H7 (cell line): ENCODE measurements at regions not wholly inside any gene's neighbourhood (a gene's known extent, or its start where the extent isn't known, plus 50 kb on each side); places are given as distances from the start of the nearest gene placed in this dataset.

Source experiments
- DNase-seq: peaks from one replicate; pipeline ENCODE4 v3.0.0; 2012
- H3K27me3 ChIP-seq: 2 replicates; pipeline ENCODE4 v1.6.0; 2011; ENCODE audit warnings: mild to moderate bottlenecking, low read length; ENCODE audit not compliant: control insufficient read depth, insufficient read depth
- H3K36me3 ChIP-seq: replicated peaks from 2 replicates; pipeline ENCODE4 v1.5.1; 2011; ENCODE audit warnings: low read length; ENCODE audit not compliant: control insufficient read depth, insufficient read depth
- H3K4me3 ChIP-seq: 2 replicates; pipeline ENCODE4 v1.5.1; 2011; ENCODE audit warnings: low read depth, mild to moderate bottlenecking, control low read depth, low read length, moderate library complexity; ENCODE audit not compliant: insufficient read depth

DNA sequence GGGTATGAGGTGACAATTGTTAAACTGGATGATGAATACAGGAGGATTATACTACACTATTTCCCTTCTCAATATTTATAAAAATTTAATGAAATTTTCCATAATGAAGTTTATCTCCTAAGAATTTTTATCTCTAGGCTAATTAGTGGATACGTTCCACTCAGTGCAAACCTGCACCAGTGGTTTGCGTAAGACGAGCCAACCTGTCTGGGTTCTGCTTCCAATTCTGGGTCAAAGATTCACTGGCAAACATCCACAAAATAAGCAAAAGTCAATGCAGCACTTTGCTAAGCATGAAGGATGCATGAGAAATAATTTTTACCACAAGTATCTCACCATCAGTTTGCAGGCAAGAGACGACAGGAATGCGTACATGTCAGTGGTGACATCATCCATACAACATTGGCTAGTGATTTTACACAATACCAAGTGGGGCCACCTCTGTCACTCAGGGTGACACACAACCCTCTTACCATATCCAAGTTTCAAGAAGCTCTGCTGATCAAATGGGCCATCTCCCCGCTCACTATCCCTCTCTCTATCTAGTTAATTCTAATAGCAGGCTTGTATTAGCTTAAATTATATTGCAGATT is 51.7 kb downstream of the FAM50B start:
- DNase-seq: no peak
- H3K4me3 ChIP-seq: no peak overlapping the region
- no peaks in the 10 kb centered on the region for H3K27me3 ChIP-seq
- H3K36me3 ChIP-seq: no peaks in the 10 kb centered on the region

DNA sequence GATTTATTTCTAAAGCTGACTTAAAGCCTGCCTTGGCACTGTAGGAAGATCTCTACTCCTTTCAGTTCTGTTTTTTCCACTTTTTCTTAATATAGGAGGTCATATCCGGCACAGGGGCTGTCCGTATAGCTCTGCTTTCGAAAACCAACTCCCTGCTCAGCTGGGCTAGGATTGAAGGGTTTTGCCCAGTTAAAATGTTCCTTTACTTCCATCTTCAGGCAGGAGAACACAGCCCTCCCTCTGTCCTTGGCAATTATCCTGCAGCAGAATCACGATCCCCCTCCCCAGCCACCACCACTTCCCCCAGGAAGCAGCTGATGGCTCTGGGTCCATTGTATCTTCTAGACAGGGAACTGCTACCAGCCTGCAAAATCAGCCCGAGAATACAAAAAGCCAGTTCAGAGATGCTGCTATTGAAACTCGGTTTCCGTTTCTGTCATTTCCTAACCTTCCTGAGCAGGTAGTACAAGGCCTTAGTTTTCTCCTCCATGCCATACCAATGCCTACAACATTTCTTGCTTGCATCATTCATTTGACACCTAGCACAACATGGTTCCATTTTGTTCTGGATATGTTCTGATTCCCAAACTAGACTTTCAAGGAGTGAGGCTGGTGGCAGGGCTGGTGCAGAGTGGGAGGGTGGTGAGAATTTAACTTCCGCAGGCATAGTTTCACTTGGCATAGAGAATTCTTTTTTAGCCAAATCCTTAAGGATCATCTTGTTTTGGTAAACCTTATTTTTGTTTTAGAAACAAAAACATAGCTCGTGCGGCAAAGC is 53.9 kb downstream of the FAM50B start:
- no peaks in the 10 kb centered on the region for H3K36me3 ChIP-seq
- no peaks in the 10 kb centered on the region for H3K27me3 ChIP-seq
- no peak overlapping the region for H3K4me3 ChIP-seq
- DNase-seq: no peak

DNA sequence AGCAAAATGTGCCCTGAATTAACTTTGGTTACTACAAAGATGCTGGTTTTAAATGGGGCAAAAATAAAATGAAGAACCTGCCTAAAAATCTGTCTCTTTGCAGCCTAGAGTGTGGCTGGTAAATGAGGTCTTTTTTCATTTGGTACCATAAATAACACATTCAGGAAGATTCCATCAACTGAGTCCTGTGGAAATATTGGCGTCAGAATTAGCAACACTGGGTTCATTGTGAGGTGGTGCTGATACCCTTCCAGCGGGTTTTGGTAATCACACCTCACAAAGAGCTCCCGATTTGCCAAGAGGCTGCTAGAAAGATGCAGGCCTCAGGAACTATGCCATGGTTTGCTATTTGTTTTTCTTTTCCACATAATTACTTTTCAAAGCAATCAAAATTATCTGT is 55.3 kb downstream of the FAM50B start:
- no peaks in the 10 kb centered on the region for H3K36me3 ChIP-seq
- DNase-seq: no peak
- no peaks in the 10 kb centered on the region for H3K27me3 ChIP-seq
- H3K4me3 ChIP-seq: no peak overlapping the region

DNA sequence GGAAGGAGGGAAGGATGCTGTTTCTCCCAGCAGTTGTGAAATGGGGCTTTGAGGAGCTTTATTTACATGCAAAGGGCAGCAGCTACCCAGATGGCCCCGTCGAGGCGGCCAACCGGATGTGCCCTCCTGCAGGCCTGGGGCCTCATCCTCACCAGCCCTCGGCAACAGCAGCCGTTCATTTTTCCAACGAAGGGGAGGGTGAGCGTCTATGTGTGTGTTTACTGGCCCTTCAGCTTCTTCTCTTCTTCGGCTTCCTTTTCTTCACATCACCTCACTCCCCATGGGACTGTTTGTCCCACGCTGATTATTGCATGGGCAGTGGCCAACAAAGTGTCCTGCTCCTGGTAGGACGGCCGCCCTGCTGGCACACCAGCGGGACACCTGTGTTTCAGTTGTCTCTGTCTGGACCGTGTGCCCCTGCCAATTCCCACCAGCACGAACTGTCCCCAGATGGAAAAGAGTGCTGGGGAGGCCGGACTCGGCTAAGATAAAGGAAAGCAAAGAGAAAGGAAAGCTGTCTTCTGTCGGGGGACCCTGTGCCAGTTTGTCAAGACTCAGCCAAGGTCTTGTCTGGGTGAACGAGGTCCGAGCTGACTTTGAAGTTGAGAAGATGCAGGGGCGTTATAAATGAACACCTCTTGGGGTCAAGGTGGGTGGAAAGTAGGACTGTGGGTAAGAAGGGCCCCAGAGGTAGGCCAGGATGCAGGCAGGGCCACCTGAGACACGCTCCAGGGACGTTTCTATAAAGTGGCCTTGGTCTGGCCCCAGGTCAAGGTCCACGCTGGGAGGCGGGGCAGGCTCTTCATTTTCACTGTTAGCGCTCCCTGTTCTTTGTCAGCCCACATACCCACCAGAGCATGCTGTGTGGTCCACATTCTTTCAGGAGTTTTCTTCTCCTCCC is 57.0 kb downstream of the FAM50B start:
- no peak overlapping the region for H3K4me3 ChIP-seq
- H3K27me3 ChIP-seq: no peaks in the 10 kb centered on the region; the same call in 1 of the 2 replicates
- peak; percentile 68 for DNase-seq

DNA sequence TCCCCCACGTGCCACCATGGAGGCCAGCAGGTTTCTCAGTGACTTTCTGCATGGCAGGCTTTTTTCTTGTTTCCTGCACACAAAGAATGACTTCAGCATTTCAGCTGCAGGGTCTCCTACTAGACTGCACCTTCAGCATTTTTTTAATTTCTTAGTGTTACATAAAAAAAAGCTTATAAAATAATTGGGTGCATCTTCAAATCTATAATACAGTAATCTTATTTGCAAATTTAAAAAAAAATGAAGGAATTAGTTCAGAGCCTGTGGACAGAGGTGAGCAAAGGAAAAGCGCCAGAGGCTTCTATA is 57.6 kb downstream of the FAM50B start:
- H3K27me3 ChIP-seq: no peaks in the 10 kb centered on the region; the same call in 1 of the 2 replicates
- H3K36me3 ChIP-seq: no peaks in the 10 kb centered on the region
- no peak overlapping the region for H3K4me3 ChIP-seq
- DNase-seq: no peak

More for the DNA sequence above, 57.0 kb downstream of the FAM50B start:
- H3K36me3 ChIP-seq: no peaks in the 10 kb centered on the region

DNA sequence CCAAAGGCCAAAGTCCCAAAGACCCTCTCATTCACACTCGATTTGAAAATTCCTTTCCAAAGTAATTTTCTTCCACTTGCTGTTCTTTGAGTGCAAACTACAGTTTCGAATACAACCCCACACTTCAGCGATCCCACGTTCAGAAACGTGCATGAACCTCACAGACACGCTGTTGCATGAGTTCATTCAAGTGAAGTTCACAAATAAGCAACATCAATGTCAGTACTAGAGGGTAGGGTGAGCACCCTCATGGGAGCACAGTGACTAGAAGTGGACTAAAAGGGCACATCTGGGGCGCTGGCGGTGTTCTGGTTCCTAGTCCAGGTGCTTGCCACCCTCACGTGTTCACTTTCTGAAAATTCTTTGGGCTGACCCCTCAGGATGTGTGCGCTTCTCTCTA is 59.0 kb downstream of the FAM50B start:
- no peaks in the 10 kb centered on the region for H3K36me3 ChIP-seq
- no peaks in the 10 kb centered on the region; the same call in 1 of the 2 replicates for H3K27me3 ChIP-seq
- DNase-seq: no peak
- no peak overlapping the region for H3K4me3 ChIP-seq

DNA sequence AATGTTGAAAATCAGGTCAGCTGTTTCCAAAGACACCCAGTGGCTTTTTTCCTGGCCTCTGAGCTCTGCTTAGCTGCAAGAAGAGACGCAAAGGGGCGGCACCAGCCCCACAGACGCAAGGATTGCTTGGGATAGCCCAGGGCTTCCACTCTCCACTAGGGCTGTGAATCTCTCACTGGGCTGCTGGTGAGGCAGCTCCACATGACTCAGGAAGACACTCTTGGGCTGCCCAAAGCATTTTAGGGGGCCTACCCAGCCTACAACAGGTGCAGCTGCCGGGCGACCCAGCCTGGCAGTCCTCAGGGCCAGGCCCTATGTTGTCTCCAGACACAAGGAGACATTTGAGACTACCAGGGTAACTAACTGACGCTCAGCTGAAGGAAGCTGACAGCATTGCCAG is 59.8 kb downstream of the FAM50B start:
- H3K27me3 ChIP-seq: no peaks in the 10 kb centered on the region; the same call in 1 of the 2 replicates
- H3K36me3 ChIP-seq: no peaks in the 10 kb centered on the region
- H3K4me3 ChIP-seq: no peak overlapping the region
- DNase-seq: no peak

DNA sequence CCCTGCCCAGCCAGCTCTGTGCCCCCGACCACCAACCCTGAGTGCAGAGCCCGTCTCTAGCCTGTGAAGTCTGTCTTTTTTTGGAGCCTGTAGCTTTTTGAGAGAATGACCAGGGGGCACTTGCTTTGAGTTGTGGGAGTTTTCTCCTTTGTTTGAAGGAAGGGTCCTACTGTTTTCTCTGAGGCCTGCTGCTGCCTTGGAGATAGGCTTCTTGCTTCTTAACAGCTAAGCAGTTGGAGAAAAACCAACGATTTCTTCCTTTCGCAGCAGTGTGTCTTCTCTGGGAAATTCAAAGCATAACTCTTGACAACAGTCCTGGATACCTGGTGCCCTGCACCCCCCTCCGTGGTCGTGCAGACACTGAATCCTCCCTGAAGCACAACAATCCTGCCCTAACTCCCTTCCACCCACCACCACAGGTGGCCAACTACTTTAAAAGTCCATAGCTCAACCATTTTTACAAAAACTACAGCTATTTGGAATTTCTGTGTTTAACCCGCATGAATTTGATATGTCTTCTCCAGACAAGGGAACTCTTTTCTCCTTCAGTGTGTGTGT is 61.0 kb downstream of the FAM50B start:
- no peak for DNase-seq
- H3K4me3 ChIP-seq: no peak overlapping the region
- no peaks in the 10 kb centered on the region; the same call in 1 of the 2 replicates for H3K27me3 ChIP-seq
- H3K36me3 ChIP-seq: no peaks in the 10 kb centered on the region

DNA sequence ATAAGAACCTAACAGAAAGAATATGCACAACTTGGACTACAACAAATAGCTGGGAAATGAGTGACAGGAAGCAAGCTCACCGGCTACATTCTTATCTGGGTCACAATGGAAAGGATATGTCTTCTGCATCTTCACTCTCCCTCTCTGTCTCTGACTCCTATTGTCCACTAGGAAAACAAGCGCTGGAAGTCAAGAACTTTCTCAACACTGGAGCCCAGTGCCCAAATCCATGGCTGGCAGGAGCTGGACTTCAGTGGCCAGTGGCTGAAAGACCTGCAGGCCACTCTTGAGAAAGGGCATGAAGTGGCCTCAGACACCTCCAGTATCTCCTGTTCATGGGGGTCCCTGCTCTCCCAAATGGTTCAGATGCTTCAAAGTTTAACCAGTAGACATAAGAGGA is 62.0 kb downstream of the FAM50B start:
- Histone ChIP-seq H3K4me3 (no peak overlapping the region), H3K36me3 (no peaks in the 10 kb centered on the region), H3K27me3 (no peaks in the 10 kb centered on the region; the same call in 1 of the 2 replicates)
- no peak for DNase-seq

DNA sequence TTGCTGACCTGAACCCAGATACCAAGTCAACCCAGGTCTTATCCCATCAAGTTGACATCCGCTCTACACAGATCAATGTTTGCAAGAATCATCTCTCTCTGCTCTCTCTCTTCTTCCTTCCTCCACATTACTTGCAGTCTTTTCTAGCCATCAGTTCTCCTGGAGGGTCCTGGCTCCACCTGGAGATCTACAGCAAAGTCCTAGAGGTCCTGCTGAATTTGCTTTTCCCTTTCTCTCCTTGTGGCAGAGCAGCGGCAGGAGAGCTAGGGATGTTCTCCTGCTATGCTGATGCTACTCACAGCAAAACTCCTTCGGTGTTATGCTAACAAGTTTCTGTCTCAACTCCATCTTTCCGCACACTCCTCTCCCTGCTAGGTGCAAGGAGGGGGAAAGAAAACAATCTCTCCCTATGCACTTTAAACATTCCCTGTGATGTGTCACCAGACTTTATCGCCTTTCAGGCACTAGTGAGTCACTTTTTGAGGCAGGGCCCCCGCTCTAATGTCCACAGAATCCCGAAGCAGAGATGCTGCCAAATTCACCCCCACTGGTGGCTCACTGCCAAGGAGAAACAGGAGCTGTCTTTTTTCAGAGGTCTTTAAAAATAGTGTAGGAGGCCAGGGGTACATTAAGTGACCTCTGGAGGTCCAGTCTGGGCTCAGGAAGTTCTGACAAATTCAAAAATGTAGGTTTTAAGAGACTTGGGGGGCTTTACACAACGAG is 62.6 kb downstream of the FAM50B start:
- Histone ChIP-seq H3K27me3 (no peaks in the 10 kb centered on the region; the same call in 1 of the 2 replicates), H3K4me3 (no peak overlapping the region), H3K36me3 (no peaks in the 10 kb centered on the region)
- no peak for DNase-seq

DNA sequence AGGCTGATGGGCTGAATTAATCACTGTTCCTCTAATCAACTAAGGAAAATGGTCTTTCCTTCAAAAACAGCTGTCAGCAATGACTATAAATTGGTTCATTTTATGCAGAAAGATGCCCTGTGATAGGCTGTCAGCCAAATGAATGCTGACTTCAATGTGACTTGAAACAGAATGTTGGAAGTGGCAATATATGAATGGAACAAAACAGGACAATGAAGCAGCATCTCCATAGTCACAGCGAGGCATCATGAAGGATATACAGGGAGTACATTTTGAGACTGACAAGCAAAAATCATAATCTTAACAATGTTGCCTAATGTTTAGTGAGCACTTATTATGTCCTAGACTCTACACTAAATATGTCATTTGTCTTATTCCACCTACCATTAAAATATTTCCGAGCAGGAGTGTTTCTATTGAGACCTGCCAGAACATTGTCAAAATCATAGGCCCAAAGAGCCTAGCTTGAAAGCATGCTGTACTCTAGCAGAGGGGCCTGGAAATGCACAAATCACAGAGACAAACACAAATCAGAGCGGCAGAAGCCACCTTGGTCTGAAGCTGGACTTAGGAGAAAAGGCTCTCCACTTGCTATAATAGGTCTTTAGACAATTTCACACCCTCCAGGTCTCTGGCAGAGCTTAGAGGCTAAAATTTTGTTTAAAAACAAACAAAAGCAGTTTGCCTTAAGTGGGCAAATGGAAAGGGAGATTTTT is 63.3 kb downstream of the FAM50B start:
- H3K4me3 ChIP-seq: no peak overlapping the region
- DNase-seq: no peak
- H3K27me3 ChIP-seq: no peaks in the 10 kb centered on the region; the same call in 1 of the 2 replicates
- H3K36me3 ChIP-seq: no peaks in the 10 kb centered on the region

DNA sequence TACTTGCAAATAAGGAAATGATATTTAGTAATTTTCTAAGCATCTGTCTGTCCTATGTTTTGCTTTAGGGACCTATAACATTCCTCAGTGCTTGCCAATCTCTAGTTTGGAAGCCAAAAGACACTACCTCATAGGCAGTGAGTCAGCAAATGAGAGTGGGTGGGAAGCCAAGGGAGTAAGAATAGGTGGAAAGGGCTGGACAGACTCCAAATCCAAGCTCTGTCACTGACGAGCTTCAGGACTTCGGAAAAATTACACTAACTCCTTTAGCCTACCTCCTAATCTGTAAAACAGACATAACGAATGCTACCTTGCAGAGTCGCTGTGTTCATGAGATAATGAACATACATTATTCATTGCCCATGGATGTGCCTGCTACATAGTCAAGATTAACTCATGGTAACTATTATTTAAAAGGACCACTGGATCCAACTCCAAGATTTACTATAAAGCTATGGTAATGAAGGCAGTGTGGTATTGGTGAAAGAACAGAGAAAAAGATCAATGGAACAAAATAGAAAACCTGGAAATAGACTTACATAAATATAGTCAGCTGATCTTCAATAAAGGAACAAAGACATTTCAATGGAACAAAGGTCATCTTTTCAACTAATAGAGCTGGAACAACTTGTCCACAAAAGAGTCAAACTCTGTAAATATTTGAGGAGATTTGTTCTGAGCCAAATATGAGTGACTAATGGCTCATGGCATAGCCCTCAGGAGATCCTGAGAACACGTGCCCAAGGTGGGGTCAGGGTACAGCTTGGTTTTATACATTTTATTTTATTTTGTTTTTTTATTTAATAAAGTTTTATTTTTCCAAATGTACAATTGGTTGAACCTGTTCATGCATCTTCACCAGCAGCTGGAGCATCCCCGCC is 64.1 kb downstream of the FAM50B start:
- H3K4me3 ChIP-seq: no peak overlapping the region
- H3K36me3 ChIP-seq: no peaks in the 10 kb centered on the region
- no peaks in the 10 kb centered on the region; the same call in 1 of the 2 replicates for H3K27me3 ChIP-seq
- no peak for DNase-seq

DNA sequence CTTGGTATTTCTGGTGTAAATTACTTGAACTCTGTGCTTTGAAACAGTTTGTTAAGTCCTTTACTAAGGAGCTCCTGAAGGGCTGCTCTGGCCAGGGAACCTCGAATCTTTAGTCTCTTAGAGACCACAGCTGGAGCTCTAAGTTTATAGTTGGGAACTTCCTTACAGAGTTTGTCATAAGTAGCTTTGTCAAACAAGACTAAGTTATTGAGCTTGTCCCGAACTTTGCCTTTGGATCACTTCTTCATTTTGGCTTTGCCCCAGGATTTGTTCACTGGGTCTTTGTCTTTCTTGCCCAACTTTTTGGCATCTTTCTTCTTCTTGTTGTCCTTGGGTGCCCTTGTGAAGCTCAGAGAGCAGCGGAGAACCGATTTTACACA is 64.8 kb downstream of the FAM50B start:
- H3K36me3 ChIP-seq: no peaks in the 10 kb centered on the region
- no peak overlapping the region for H3K4me3 ChIP-seq
- H3K27me3 ChIP-seq: no peaks in the 10 kb centered on the region; the same call in 1 of the 2 replicates
- DNase-seq: no peak
